NCI-H146 (cell line): ENCODE measurements at regions not wholly inside any gene's neighbourhood (a gene's known extent, or its start where the extent isn't known, plus 50 kb on each side); places are given as distances from the start of the nearest gene placed in this dataset.
"Not testable (repeated sequence)": the region's sequence is repeated elsewhere in the genome, so short reads cannot be mapped to it uniquely, and the experiment has no call there.

Source experiments
- DNase-seq: peaks from one replicate; lab custom pipeline; 2025; lab: John Stamatoyannopoulos, UW

DNA sequence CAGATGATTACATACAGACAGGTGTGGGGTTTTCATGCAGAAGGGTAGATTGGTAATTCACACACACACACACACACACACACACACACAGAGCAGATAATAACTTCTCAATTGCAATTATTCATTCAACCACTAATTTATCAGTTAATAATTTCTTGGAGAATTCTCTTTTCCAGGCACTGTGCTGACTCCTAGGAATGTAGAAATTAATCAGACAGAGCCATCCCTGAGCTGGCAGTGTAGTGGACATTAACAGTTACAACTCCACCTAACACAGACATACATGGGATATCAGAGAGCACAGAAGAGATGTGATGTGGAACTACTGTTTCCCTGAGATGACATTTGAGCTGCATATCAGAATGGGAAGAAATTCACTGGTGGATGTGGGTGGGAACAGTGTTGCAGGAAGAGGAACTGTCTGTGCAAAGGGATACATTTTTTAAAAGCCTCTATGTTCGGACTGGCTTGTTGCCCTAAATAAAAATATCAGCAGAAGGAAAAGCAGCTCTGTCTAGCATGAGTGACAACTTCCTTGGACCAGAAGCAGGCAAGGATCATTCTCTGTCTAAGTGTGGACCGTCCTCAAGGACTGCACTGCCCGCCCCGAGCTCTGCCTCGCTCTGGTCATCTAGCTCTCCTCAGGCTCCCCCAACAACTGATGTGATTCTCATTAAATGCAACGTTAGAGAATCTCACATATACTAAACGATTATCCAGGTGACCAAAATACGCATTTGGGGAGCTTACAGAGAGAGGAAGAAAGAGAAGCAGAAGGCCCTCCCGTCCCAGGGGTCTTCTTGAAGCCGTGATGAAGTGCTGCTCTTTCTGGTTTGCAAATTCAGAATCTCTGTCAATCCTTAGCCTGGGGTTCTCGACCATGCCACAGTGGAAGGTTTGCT, 173.4 kb upstream of the TRIB2 start:
- no peak for DNase-seq

DNA sequence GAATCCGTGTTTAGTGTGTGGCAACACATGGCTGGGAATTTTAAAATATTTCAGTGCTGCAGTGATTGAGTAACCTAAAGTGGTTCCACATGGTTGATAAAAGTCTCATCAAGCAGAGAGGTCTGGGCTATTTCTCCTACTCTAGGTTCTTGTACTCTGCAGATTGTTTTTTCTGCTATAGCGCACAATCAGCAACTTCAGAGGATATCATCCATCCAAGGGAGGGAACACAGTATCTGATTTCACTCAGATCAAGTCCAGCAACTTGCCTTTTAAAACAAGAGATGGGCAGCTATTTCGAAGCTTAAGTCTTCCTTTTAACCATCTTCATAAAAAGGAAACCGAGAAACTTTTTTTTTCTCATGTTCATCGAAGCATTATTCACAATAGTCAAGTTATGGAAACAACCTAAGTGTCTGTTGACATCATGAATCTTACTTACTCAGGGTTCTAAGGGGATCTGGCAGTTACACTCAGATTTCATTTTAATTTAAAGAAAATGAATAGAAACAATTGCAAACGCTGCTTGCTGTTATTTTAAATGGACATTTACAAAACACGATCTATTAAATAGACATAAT, 172.7 kb upstream of the TRIB2 start:
- no peak for DNase-seq

DNA sequence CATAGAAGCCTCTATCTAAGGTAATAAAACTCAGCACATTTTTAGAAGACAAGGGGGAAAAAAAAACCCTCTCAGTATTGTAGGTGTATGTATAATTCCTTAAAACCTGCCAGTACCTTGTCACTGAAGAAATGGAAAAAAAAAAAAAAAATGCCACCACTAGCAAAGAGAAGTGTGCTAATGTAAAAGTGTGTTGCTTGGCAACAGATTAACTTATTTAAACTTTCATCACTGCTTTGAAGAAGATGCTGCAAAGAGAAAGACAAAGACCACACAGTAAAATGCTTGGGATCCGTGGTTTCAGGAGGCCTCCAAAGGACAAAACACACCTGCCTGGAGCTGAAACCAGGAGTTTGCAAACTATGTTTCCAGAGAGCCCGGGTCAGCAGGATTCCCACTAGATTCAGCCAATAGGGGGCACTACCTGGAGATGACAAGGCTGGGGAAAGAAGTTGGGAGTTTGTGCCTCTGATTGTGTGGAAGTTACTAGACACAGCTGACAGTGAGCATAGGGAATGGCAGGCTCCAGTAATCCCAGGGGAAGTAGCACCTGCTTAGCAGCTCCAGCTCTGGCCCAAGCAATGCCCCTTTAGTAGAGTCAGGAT, 169.1 kb upstream of the TRIB2 start:
- DNase-seq: no peak

- no peak for DNase-seq
Observed at GRCh38 chr2:12548906-12549305, 167.8 kb upstream of the TRIB2 start.

DNA sequence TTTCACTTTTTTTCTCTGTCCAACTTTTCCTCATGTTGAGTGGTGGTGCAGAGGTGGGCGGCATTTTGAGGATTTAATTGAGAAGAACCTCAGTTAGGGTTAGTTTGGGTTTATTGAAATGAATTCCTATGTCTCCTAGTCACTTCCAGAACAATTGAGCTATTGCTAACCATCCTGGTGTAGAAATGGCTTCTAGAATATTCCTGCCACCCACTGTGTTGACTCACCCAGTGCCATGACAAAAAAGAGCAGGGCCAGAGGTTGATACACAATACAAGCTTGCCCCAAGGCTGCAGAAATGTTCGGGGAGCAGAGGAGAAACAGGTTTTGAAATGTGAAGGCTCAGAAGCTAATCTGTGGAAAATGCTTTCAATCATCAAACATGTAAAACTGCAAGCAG, 167.1 kb upstream of the TRIB2 start:
- no peak for DNase-seq

GRCh38 chr2:12552092-12552491, 164.6 kb upstream of the TRIB2 start:
- no peak for DNase-seq

DNA sequence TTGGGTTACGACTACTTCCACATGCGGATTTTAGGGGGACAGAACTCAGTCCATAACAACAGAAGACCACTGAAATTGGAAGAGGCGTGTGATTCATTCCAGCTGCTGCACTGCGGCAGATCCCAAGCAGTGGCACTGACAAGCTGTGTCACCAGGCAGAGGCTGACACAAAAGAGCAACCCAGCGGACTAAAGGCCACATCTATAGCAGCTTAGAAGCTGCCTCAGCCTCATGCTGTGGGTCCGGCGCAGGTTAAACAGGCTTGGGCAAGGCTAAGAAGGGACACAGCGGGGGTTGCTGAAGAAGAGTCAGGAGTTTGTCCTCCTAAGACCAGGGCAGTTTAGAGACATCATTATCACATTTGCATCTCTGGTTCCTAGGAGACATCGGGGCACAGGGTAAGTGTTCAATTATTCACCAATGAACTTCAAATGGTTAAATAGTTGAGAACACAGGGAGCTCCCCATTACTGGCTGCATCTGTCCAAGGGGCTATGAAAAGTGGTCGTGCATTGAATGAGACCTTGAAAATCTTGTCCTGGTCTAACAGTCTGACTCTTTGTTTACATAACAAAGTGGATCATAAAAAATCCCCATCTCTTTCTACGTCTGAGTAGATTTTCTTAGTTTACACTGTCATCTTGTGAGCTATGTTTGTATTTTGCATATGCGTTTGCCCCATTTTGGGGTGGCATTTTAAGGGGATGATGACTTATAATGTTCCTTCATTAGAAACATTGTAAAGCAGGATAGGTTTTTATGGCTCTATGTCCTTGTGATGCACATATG, 162.3 kb upstream of the TRIB2 start:
- DNase-seq: no peak

- DNase-seq: no peak
Observed at GRCh38 chr2:12555012-12555645, 161.6 kb upstream of the TRIB2 start.

- no peak for DNase-seq
Observed at GRCh38 chr2:12556762-12557161, 160.0 kb upstream of the TRIB2 start.

DNA sequence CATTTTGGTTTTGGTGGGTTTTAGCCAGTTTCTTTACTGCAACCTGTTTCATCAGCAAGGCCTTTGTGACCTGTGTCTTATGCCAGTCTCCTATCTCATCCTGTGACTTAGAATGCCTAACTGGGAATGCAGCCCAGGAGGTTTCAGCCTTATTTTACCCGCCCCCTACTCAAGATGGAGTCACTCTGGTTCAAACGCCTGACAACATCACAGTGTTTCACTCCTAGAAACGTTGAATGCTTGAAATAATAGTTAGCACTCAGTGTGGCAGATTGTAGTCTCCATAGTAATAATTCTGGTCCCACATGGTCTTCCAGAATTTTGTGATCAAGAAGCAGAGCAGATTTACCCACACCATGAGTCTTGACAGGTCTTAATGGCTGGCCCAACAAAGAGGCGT, 159.0 kb upstream of the TRIB2 start:
- no peak for DNase-seq

DNA sequence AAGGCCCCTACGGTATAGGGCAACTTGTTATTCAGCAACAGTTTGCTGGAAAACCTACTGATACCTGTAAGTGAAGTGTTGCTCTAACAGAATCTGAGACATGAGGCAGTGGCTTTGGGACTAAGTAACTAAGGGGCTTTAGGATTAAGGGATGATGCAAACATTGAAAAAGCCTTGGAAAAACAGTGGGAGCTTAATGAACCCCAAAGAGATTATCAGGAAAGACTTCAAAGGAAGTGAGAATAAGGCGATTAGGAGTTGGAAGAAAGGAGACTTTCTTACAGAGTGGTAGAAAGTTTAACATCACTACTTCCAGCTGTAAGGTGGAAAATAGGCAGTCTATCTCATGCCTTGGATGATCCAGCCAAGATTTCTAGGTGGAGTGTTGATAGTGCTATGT, 158.2 kb upstream of the TRIB2 start:
- no peak for DNase-seq

DNA sequence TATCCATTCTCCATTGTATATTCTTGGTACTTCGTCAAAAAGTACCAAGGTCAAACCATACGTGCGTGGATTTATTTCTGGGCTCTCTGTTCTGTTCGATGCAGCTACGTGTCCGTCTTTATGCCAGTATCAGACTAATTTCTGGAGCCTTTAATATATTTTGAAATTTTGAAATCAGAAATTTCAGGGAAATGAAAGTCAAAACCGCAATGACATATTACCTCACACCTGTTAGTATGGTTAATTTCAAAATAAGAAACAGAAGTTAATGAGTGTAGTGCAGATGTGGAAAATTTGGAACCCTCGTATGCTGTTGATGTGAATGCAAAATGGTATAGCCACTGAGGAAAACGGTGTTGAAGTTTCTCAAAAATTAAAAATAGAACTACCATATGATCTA, 156.1 kb upstream of the TRIB2 start:
- DNase-seq: no peak

- DNase-seq: no peak
Observed at GRCh38 chr2:12567411-12567810, 149.3 kb upstream of the TRIB2 start.

GRCh38 chr2:12569510-12569909, 147.2 kb upstream of the TRIB2 start:
- not testable (repeated sequence) for DNase-seq

DNA sequence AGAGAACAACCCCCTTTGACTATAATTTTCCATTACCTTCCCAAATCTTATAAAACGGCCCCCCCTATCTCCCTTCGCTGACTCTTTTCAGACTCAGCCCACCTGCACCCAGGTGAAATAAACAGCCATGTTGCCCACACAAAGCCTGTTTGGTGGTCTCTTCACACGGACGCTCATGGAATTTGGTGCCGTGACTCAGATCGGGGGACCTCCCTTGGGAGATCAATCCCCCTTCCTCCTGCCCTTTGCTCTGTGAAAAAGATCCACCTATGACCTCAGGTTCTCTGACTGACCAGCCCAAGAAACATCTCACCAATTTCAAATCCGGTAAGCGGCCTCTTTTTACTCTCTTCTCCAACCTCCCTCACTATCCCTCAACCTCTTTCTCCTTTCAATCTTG, 146.8 kb upstream of the TRIB2 start:
- DNase-seq: not testable (repeated sequence)

GRCh38 chr2:12577091-12577490, 139.6 kb upstream of the TRIB2 start:
- no peak for DNase-seq

- DNase-seq: no peak
Observed at GRCh38 chr2:12577567-12578253, 139.0 kb upstream of the TRIB2 start.

- no peak for DNase-seq
Observed at GRCh38 chr2:12579018-12579417, 137.7 kb upstream of the TRIB2 start.

- no peak for DNase-seq
Observed at GRCh38 chr2:12584338-12584737, 132.4 kb upstream of the TRIB2 start.

DNA sequence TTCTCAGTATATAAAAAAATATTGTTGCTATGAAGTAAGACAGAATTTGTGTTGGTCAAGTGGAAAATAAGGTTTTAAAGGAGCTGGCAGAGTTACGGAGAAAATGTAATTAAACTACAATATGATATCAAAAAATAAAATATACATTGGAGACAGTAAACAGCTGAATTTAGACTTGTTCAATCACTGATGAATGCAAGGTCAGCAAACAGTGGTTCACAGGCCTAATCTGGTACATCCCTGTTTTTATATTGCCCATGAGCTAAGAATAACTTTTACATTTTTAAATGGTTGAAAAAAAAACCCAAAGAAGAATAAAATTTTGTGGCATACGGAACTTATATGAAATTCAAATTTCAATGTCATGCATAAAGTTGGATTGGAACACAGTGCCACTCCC, 131.0 kb upstream of the TRIB2 start:
- no peak for DNase-seq

GRCh38 chr2:12587228-12587627, 129.5 kb upstream of the TRIB2 start:
- no peak for DNase-seq
